ENCODE measurements at regions not wholly inside any gene's neighbourhood (a gene's known extent, or its start where the extent isn't known, plus 50 kb on each side); places are given as distances from the start of the nearest gene placed in this dataset.
"Not testable (repeated sequence)": the region's sequence is repeated elsewhere in the genome, so short reads cannot be mapped to it uniquely, and the experiment has no call there.

- no peak overlapping the region for H3K27ac ChIP-seq
- no peaks in the 10 kb centered on the region for H3K27me3 ChIP-seq
- H3K9me3 ChIP-seq, result no peaks in the 10 kb centered on the region
- H3K4me3 ChIP-seq, result no peak overlapping the region
- H3K36me3 ChIP-seq, result no peaks in the 10 kb centered on the region
- no peak overlapping the region for H3K9ac ChIP-seq (ENCODE audit: low read depth in 2 of 2, low read length in 2 of 2)
- intact Hi-C loops (cut with DNase I), result no loop called here
- H3K4me1 ChIP-seq, result no peaks in the 10 kb centered on the region
- TF ChIP-seq, protein P1, sequence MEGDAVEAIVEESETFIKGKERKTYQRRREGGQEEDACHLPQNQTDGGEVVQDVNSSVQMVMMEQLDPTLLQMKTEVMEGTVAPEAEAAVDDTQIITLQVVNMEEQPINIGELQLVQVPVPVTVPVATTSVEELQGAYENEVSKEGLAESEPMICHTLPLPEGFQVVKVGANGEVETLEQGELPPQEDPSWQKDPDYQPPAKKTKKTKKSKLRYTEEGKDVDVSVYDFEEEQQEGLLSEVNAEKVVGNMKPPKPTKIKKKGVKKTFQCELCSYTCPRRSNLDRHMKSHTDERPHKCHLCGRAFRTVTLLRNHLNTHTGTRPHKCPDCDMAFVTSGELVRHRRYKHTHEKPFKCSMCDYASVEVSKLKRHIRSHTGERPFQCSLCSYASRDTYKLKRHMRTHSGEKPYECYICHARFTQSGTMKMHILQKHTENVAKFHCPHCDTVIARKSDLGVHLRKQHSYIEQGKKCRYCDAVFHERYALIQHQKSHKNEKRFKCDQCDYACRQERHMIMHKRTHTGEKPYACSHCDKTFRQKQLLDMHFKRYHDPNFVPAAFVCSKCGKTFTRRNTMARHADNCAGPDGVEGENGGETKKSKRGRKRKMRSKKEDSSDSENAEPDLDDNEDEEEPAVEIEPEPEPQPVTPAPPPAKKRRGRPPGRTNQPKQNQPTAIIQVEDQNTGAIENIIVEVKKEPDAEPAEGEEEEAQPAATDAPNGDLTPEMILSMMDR (IDR thresholded peaks at IDR 0.05), result no peak
- no peak for DNase-seq
These were observed 295.5 kb downstream of the SLC7A11 start for GRCh38 chr4:137946453-137947174.

DNA sequence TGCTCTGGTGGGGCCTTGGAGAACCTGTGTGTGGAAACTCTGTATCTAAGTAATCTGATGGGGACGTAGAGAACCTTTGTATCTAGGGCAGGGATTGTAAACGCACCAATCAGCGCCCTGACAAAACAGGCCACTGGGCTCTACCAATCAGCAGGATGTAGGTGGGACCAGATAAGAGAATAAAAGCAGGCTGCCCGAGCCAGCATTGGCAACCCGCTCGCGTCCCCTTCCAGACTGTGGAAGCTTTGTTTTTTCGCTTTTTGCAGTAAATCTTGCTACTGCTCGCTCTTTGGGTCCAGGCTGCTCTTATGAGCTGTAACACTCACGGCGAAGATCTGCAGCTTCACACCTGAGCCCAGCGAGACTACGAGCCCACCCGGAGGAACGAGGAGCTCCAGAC, 299.3 kb downstream of the SLC7A11 start:
- H3K36me3 ChIP-seq; DNase-seq; H3K4me3 ChIP-seq; H3K4me1 ChIP-seq; H3K27ac ChIP-seq; H3K27me3 ChIP-seq; intact Hi-C loops (cut with DNase I); H3K9ac ChIP-seq (ENCODE audit: low read depth in 2 of 2, low read length in 2 of 2); H3K9me3 ChIP-seq: not testable (repeated sequence)

DNA sequence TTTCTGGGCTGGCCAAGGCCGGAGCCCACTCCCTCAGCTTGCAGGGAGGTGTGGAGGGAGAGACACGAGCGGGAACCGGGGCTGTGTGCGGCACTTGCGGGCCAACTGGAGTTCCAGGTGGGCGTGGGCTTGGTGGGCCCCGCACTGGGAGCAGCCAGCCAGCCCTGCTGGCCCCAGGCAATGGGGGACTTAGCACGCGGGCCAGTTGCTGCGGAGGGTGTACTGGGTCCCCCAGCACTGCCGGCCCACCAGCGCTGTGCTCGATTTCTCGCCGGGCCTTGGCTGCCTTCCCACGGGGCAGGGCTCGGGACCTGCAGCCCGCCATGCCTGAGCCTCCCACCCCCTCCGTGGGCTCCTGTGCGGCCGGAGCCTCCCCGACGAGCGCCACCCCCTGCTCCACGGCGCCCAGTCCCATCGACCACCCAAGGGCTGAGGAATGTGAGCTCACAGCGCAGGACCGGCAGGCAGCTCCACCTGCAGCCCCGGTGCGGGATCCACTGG, 300.1 kb downstream of the SLC7A11 start:
- DNase-seq; intact Hi-C loops (cut with DNase I); H3K9ac ChIP-seq (ENCODE audit: low read depth in 2 of 2, low read length in 2 of 2); H3K27me3 ChIP-seq; H3K27ac ChIP-seq; H3K9me3 ChIP-seq; H3K36me3 ChIP-seq; H3K4me3 ChIP-seq; H3K4me1 ChIP-seq: not testable (repeated sequence)

DNA sequence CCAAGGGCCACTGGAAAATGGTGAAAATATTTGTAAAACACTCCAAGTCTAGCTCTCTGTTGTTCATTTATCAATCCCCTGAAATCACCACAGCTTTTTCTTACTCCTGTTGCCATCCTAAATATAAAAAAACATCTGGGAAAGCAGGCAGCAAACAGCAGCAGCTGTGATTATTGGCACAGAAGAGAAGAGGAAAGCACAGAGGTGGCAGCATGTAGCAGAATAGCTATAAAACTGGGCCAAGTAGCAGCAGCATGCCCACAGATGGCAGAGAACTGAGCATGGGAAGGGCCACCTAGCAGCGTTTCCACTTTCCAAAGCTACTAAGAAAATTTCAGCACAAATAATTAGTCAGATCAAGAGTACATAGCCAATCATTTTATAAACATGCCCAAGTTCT, 307.2 kb downstream of the SLC7A11 start:
- intact Hi-C loops (cut with DNase I), result no loop called here
- DNase-seq, result no peak
- Histone ChIP-seq H3K4me3 (no peak overlapping the region), H3K9me3 (no peaks in the 10 kb centered on the region), H3K36me3 (no peaks in the 10 kb centered on the region), H3K27me3 (no peaks in the 10 kb centered on the region), H3K9ac (ENCODE audit: low read depth in 2 of 2, low read length in 2 of 2) (no peak overlapping the region), H3K27ac (no peak overlapping the region), H3K4me1 (no peaks in the 10 kb centered on the region)
- TF ChIP-seq, protein P1 (IDR thresholded peaks at IDR 0.05), result no peak

DNA sequence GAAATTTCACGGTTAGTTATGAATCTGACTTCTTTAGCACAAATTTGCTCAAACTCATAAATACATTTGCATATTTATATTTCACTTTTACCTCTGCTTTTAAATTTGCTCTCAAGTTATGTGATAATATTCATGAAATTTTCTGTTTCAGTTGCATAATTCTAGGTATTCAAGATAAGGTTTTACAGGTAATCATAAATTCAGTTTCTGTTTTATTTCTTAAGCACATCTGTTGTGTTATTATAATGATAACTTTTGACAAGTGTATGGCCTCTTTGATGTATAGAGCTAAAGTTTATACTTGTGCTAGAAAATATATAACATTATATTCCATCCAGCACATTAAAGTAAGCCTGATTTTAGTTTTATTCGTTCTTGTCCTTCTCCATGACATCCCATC, 308.1 kb downstream of the SLC7A11 start:
- DNase-seq, result no peak
- H3K4me1 ChIP-seq, result no peaks in the 10 kb centered on the region
- no peak overlapping the region for H3K27ac ChIP-seq
- no peaks in the 10 kb centered on the region for H3K36me3 ChIP-seq
- TF ChIP-seq, protein P1 (IDR thresholded peaks at IDR 0.05), result no peak
- no peaks in the 10 kb centered on the region for H3K27me3 ChIP-seq
- no peak overlapping the region for H3K9ac ChIP-seq (ENCODE audit: low read depth in 2 of 2, low read length in 2 of 2)
- H3K9me3 ChIP-seq, result no peaks in the 10 kb centered on the region
- no peak overlapping the region for H3K4me3 ChIP-seq
- intact Hi-C loops (cut with DNase I), result no loop called here

- Histone ChIP-seq H3K36me3 (no peaks in the 10 kb centered on the region), H3K4me1 (no peaks in the 10 kb centered on the region), H3K27me3 (no peaks in the 10 kb centered on the region), H3K27ac (no peak overlapping the region), H3K4me3 (no peak overlapping the region), H3K9ac (ENCODE audit: low read depth in 2 of 2, low read length in 2 of 2) (no peak overlapping the region), H3K9me3 (no peaks in the 10 kb centered on the region)
- TF ChIP-seq, protein P1 (IDR thresholded peaks at IDR 0.05), result no peak
- no peak for DNase-seq
- intact Hi-C loops (cut with DNase I), result no loop called here
These were observed 314.2 kb downstream of the SLC7A11 start for GRCh38 chr4:137927972-137928371.
